GM18870 (cell line): ENCODE measurements at regions not wholly inside any gene's neighbourhood (a gene's known extent, or its start where the extent isn't known, plus 50 kb on each side); places are given as distances from the start of the nearest gene placed in this dataset.

Experiments
- ATAC-seq: cut with Tn5 transposase; IDR thresholded peaks from one replicate; pipeline ENCODE4 v1.9.1; 2021; ENCODE audit warnings: moderate library complexity; ENCODE audit not compliant: unreplicated experiment

DNA sequence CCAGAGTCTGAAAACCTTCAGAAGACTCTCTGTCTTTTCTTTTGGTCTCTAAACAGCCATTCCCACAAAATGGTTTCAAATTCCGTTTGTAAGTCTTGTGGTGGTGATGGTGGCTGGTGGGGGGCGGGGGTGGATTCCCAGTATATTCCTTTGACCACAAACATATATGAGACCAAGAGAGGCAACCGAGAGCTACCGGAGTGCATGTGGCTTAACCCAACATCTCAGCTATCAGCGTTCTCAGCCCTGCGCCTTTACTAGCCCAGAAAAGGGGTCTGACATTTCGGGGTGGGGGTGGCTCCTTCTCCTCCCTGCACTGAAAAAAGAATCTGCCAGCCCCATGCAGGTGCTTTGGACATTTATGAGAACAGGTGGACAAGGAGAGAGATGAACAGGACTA, 621.1 kb downstream of the ACTR3B start:
- ATAC-seq: no peak

DNA sequence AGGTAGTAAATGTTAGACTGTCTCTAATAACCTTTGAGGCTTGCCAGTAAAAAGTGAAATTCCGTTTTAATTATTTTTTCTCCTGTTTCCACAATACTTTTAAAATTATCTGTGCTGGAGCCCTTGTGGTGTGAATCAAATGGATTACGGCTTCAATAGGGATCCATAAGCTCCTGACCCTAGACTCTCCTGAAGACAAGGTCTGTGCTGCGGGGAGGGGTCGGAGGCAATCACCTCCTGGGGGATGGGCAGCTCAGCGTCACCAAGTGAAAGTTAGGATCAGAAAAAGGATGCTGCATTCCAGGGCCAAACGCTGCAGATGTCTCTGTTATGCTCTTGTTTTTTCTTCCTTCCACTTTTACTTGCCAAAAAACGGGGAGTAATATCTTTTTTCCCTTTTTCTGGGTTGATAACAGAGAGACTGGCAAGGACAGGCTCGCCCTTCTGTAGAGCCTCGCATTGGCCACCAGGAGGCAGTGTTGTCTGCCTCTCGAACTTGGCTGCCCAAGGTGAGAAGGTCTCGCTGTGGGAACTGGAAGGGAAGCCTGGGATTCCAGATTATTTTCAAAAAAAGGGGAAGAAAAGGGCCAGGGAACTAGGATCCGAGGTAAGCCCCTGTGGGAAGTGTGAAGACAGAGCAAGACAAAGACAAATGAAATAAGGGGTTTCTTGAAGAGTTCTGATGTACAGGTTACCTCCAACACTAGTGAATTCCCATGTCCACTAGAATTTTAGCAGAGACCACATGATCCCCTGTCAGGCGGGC, 621.9 kb downstream of the ACTR3B start:
- no peak for ATAC-seq

DNA sequence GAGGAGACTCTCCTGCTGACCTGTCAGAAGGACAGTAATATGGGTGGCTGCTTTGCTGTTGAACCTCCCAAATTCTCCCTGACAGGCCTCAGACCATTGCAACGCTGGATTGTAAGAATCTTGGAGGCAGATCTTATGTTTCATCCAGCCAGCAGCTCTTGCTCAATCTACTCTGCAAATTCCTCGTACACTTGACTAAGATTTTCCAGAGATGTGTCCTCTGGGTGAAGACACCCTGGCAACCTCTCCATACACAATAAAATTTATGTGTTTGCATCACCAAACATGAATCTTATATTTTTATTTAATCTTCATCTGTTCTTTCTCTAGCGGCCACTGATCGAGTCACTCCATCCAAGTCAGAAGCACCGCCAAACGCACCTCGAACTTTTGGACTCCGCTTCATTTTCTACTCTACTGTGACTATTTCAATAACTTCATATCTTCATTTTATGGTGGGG, 623.1 kb downstream of the ACTR3B start:
- ATAC-seq: no peak

DNA sequence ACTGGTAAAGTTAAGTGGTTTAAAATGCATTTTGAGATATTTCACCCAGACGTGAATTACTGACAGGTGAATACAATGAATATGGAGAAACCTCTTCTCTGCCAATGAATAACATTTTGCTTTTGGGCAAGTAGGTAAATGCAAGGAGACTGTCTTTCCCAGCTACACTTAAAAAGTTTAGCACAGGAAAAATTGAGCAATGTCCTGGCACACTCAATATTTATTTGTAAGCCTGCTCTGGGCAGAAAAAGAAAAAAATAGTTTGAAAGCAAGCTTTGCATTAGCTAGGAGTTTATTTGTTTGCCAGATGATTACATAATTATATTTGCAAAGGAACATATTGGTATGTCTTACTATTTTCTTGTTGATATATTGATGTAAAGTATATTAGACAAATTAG, 624.2 kb downstream of the ACTR3B start:
- ATAC-seq: no peak

DNA sequence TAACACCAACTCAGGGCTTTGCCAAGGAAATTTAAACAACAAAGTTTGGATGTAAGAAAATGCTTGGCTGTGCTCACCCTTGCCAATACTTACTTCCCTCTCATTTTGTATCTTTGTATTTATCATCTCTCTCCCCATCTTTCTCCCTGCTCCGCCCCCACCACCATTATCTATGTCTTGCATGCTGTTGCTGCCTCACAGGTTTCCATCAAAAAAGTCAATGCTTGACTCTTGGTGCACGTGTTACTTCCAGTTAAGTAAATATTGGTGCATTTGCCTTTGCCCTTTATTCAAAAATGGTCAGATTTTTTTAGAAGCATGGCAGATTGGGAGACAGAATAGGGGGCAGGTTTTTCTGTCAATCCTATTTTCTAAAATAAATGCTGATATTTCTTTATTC, 626.0 kb downstream of the ACTR3B start:
- ATAC-seq: no peak

DNA sequence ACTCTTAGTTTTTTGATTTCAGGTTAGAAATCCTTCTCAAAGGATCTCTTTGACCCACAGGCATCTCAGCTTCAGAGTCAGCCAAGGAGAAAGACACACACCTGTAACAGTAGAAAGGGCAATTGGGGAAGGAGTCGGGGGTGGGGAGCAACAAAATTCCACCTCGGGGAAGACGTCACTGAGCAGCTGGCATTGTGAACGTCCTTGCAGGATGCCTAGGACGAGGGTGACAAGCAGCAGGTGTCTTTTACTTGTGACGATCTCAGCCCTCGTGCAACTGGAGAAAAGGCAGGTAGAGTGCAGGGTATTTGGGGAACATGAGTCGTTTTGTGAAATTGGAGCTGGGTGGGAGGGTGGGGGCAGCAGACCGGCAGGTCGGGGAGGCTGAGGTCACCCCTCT, 627.0 kb downstream of the ACTR3B start:
- no peak for ATAC-seq

DNA sequence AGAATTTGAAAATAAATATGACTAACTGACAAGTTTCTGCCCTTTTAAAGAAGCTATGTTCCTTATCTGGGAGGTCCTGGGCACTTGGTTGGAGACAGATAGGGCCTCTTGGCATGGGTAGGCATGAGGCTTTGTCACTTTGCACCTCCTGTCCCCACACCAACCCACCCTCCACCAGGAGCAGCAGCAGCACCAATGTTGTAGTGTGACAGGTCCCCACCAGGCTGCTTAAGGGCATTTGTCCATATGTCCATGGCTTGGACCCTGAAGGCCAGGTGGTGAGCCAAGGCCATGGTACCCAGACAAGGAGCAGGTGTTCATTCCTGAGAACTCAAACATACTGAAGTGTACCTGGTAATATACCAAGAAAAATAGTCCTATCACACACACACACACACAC, 629.1 kb downstream of the ACTR3B start:
- no peak for ATAC-seq

DNA sequence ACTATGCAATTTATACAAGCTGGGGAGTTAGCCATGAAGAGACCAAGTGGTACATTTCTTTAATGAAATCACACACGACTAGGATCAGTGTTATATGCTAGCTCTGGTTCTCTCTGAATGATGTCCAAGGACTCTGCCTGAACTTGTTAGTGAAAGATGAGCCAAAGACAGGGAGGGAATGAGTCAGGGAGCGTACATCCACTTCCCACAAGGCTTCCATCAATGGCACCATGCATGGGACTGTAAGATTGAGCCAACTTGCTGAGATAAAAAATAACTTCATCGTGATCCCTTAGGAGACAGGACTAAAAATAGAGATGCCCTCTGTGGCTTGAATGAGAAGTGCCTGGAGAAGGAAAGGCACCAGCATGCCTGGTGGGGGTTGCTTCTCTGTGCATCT, 629.7 kb downstream of the ACTR3B start:
- no peak for ATAC-seq

DNA sequence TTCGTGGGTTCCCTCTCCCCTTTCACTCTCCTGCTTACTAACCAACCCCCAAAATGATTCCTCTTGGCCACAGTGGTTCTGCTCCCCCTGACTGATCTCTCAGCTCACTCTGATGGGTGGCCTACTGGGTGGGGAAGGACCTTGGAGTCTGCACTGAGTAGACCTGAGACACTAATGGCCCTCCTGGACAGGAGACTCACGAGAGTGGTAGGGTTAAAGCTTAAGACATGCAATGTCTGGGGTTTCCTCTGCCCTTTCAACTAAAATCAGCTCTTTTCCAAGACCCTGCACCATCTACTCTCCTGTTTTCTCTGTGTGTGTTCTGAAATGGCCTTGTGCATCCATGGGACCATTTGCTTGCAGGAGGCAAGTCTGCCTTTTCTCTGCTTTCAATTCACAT, 631.4 kb downstream of the ACTR3B start:
- ATAC-seq: no peak

DNA sequence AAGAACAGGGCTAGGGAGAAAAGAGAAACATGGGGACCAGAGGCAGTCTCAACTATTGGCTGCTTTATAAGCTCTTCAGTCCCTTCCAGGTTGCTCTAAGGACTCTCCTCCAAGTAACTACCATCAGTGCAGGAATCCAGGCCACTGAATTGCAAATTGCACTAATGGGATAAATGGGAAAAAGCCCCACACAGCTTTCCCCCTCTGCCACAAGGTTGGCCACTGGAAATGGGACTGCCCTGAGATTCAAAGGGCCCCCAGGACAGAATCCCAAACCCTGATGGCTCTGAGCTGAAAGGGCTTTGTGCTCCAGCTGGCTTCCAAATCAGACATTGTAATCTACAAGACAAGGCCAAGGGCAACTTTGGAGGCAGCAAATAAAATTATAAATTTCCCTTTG, 633.2 kb downstream of the ACTR3B start:
- ATAC-seq: no peak

DNA sequence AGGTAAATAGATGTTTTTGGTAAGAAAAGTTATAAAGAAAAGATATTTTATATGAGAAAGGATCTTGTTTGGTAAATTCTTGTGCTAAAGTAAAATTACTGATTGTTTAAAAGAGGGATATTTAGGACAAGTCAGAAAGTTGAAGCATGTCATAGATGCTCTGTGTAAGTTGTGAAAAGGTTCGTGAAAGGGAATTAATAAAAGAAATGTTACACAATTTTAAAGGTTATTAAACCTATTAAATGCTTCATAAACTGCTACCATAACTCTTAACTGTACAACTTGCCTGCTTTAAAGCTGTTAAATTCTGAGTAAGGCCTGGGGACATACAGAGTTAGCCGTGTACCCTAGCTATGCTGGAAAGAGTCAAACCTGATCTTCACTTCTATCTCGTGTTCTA, 634.1 kb downstream of the ACTR3B start:
- ATAC-seq: no peak

DNA sequence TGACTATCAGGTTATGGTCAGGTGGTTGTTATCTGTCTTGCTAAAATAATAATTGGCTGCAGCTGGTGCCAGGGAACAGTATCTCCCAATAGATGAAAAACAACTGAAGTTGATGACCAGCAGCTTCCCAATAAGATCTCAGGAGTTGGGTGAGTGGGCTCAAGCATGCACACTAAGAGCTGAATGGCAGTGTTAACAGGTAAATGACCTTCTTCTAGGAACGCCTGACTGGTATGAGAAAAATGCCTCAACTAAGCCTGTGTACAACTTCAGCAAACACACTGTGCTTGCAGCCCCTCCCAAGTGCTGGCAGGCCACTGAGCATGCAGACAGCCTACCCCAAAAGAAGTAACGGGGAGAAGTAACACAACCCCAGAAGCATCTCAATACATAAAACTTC, 636.9 kb downstream of the ACTR3B start:
- no peak for ATAC-seq

DNA sequence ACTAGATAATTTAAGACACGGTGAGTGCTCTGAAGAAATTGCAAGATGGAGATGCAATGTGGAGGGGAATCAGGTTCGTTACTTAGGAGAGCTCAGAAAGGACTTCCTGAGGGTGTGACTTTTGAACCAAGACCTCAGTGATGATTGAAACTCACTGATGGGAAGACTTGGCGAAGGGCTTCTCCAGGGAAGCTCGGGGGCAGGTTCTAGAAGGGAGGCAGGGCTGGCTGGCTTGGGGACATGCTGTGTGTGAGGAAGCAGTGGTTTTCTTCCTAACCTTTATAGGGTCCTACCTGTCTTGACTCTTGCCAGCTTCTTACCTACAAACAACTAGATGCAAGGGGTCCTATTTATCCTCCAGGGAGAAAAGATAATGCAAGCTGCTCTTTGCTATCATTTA, 637.9 kb downstream of the ACTR3B start:
- no peak for ATAC-seq

DNA sequence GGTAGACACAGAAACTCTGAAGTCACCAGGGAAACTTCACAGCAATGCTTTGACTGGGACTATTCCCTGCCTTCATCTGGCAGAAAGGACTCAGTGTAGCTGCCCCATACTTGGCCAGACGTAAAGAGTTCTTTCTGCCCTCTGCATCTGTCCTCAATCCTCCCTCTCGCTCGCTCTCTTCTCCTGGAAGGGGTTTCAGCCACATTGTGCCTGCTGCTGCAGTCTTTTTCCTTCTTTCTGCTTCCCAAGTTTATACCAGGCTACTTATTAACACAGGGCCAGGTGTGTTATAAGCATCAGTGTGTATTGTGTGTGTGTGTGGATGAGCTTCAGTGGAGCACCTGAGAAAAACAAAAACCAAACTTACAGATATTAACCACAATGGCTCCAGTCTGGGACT, 638.4 kb downstream of the ACTR3B start:
- ATAC-seq: no peak

DNA sequence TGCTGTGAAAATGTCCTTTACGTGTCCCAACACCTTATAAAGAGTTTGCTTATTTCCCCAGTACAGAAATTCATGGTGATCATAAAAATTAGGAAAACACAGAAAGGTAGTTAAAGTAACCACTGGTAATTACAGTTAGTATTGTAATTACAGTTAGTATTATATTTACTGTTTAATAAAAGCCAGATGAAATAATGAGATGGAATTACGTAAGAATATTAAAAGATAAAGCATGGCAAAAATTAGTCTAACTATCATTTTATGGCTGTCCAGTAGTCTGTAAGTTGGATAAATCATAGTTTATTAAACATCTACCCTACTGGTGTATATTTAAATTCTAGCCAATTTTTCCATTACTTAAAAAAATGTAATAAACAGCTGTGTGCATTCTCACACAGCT, 638.8 kb downstream of the ACTR3B start:
- ATAC-seq: no peak

DNA sequence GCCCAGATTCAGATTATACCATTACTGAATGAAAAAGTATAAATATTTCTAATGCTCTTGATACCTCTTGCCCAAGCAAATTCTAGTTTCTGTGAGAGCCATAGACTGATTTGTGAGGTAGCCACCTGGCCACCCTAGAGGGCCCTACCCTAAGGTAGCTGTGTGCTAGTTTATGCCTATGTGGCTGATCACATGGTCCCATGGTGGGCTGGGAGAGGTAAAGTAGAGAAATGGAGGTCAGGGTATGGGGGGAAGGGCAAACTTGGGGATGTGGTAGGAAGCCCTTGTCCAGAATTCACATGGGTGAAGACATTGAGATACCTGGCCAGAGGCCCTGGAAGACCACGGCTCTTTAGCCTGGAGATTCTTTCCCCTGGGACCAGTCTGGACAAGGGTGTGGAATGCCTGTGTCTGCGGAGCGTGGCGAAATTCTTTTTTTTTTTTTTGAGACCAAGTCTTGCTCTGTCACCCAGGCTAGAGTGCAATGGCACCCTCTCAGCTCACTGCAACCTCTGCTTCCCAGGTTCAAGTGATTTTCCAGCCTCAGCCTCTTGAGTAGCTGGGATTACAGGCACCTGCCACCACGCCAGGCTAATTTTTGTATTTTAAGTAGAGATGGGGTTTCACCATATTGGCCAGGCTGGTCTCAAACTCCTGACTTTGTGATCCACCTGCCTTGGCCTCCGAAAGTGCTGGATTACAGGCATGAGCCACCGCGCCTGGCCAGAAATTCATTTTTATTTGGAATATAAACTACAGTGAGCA, 639.4 kb downstream of the ACTR3B start:
- ATAC-seq: no peak

DNA sequence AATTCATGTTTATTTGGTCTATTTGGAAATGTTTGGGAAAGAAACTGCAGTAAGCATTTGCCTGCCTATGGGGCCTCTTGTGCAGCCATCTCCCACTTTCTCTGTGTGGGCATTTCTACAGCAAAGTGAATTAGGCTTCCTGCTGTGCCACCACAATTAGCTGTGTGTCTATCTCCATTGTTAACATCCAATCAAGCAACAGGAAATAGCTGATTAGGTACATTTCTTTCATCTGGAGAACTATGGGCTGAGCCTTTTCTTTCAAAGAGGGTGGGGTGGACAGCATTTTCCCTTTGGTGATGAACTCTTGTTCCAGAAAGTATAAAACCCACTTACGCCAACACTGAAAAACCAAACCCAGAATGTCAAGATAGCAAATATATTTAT, 640.0 kb downstream of the ACTR3B start:
- ATAC-seq: no peak

DNA sequence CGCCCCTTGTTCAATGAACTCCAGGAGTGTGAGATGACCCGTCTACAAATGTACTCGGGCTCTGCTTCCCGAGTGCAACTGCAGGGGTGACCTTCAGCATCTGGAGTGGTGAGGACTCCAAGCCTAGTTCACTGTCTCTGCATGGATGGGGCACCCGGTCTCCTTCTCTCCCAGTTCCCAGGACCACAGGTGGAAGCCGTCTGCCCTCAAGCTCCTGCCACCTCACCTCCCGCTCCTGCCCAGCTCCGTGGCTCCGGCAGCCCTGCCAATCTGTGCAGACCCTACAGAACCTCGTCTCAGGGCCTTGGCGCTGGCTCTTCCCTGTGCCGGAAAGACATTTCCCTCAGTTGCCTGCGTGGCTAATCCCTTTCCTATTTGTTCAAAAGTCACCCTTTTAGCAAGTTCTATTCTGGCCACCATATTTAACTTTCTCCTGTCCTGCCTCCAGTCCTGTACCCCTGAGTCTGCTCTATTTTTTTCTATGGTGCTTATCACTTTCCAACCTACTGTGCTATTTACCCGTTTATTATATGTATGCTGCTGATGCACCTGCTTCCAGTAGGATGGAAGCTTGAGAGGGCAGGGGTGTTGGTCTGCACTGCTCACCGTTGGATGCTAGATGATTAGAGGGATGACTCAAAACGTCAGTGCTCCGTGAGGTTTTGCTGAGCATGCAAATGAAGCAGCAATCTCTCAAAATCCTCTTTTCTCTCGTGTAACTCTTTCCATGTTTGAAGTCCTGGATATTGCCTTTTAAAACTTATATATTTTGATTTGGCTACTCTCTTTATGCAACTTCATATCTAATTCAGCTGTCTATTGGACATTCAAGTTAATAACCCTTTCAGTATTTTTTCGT, 641.4 kb downstream of the ACTR3B start:
- ATAC-seq: no peak

DNA sequence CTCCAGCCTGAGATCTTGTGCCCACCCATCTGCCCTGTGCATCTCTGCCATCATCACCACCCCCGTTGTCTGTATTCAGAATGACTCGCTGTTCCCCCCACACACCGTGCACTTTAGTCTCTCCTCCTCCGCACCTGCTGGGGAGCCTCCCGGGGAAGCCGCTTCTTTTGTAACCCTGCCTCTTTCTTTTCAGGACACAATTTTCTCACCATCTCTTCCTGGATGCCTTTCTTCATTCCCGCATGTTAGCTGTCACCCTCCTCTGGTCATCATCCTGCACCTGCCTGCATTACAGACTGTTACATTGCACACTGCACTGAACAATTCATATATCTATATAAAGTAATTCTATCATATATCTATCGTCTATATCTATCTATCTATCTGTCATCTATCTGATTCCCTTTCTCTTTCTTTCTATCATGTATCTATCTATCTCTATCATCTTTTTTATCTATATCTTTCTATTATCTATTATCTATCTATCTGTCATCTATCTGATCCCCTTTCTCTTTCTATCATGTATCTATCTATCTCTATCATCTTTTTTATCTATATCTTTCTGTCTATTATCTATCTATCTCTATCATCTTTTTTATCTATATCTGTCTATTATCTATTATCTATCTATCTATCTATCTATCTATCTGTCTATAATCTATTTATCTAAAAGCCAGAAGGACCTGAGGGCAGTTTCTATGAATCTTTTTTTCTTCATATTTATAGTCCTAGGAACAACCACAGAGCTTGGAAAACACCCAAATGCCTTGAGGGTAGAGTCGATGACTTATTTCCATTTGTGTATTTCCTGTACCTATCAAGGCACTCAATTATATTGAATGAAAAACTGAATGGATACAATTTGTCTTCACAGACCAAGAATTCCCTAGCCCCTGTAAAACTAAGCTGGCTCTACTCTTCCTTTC, 642.5 kb downstream of the ACTR3B start:
- no peak for ATAC-seq

DNA sequence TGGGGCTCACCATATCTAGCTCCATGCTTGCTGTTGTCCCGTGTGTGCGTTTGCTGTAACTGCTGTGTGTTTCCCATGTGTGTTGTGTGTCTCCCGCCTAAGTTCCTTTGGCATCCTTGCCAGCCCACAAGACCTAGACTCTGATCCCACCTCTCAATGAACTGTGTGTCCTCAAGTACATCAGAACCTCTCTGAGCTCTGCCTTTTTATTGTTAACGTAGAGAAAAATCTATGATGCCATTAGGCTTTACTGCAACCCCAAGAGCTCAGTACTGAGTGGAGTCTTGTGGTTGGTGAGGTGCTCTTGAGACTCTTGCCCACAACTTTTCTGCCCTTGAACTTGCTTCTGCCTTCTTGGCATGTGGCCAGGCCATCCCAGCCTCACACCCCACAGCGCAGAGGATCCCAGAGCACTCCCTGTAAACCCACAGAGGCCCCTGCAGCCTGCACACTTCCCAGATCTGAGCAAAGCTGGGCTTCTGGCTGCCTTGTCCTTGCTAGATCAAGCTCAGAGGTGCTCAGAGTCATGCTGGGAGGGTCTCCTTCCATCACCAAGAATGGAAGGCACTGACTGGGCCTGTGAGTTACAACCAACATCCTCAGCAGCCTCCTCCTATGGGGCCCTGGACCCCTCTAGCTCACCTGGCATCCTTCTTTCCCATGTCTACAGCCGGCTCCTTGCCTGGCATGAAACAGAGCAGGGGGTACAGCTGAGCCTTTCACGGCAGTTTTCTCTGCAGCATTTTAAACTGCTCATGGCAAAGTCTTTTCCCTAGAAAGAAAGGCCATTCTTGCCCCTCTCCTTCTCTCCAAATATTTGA, 643.4 kb downstream of the ACTR3B start:
- no peak for ATAC-seq
